ENCODE measurements at regions not wholly inside any gene's neighbourhood (a gene's known extent, or its start where the extent isn't known, plus 50 kb on each side); places are given as distances from the start of the nearest gene placed in this dataset.

GRCh38 chr6:92848459-92848858, 570.9 kb downstream of the EPHA7 start:
- TF ChIP-seq, protein P1, sequence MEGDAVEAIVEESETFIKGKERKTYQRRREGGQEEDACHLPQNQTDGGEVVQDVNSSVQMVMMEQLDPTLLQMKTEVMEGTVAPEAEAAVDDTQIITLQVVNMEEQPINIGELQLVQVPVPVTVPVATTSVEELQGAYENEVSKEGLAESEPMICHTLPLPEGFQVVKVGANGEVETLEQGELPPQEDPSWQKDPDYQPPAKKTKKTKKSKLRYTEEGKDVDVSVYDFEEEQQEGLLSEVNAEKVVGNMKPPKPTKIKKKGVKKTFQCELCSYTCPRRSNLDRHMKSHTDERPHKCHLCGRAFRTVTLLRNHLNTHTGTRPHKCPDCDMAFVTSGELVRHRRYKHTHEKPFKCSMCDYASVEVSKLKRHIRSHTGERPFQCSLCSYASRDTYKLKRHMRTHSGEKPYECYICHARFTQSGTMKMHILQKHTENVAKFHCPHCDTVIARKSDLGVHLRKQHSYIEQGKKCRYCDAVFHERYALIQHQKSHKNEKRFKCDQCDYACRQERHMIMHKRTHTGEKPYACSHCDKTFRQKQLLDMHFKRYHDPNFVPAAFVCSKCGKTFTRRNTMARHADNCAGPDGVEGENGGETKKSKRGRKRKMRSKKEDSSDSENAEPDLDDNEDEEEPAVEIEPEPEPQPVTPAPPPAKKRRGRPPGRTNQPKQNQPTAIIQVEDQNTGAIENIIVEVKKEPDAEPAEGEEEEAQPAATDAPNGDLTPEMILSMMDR (IDR thresholded peaks at IDR 0.05), result no peak
- Histone ChIP-seq H3K4me1 (ENCODE audit: control insufficient read depth in 1 of 2, low read depth in 2 of 2) (no peaks in the 10 kb centered on the region), H3K9me3 (no peaks in the 10 kb centered on the region), H3K27ac (no peak overlapping the region), H3K4me3 (no peak overlapping the region), H3K36me3 (no peaks in the 10 kb centered on the region), H3K27me3 (replicated peaks; ENCODE audit: insufficient read depth) (no peaks in the 10 kb centered on the region)
- ATAC-seq (ENCODE audit: insufficient number of reproducible peaks, low FRiP score, low read depth) (no peak), DNase-seq (ENCODE audit: low spot score) (no peak)

DNA sequence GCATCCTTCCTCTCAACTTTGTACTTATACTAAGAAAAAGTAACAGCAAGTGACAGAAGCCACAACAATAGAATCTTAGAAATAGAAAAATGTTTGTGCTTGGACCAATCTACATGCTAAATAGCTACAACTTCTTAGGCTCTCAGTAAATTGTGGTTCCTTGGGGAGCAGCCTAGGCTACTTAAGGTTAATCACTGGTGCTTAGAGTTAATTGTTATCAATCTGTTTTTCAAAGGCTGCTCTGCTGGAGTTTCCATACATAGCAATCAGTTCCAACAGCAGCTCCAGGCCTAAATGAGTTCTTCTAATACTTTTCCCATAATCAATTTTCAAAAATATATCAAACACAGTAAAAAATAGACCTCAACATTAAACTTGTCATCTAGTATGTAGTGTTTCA, 571.4 kb downstream of the EPHA7 start:
- no peak for ATAC-seq (ENCODE audit: insufficient number of reproducible peaks, low FRiP score, low read depth)

DNA sequence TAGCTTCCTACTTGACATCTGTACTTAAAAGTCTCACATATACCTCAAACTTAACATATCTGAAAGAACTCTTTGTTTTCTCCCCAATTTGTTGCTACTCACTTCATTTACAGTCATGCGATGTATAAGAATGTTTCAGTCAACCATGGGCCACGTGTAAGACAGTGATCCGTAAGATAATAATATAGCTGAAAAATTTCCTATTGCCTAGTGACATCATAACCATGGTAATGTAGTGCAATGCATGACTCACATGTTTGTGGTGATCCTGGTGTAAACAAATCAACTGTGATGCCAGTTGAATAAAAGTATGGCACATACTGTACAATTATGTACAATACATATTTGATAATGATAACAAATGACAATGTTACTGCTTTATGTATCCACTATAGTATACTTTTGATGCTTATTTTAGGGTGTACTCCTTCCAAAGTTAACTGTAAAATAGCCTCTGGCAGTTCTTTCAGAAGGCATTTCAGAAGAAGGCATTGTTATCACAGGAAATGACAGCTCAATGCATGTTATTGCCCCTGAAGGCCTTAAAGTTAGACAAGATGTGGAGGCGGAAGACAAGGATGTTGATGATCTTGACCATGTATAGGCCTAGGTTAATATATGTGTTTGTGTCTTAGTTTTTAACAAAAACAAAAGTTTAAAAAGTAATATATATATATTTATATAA, 579.0 kb downstream of the EPHA7 start:
- ATAC-seq (ENCODE audit: insufficient number of reproducible peaks, low FRiP score, low read depth) (no peak), DNase-seq (ENCODE audit: low spot score) (no peak)
- H3K9me3 ChIP-seq, result no peaks in the 10 kb centered on the region
- H3K27me3 ChIP-seq (replicated peaks; ENCODE audit: insufficient read depth), result no peaks in the 10 kb centered on the region
- no peak overlapping the region for H3K27ac ChIP-seq
- TF ChIP-seq, protein P1 (IDR thresholded peaks at IDR 0.05), result no peak
- no peaks in the 10 kb centered on the region for H3K36me3 ChIP-seq
- no peaks in the 10 kb centered on the region for H3K4me1 ChIP-seq (ENCODE audit: control insufficient read depth in 1 of 2, low read depth in 2 of 2)
- no peak overlapping the region for H3K4me3 ChIP-seq

More for the DNA sequence above, 571.4 kb downstream of the EPHA7 start:
- no peaks in the 10 kb centered on the region for H3K36me3 ChIP-seq
- no peaks in the 10 kb centered on the region for H3K4me1 ChIP-seq (ENCODE audit: control insufficient read depth in 1 of 2, low read depth in 2 of 2)
- no peak overlapping the region for H3K4me3 ChIP-seq
- TF ChIP-seq, protein P1 (IDR thresholded peaks at IDR 0.05), result no peak
- no peak overlapping the region for H3K27ac ChIP-seq
- no peaks in the 10 kb centered on the region for H3K27me3 ChIP-seq (replicated peaks; ENCODE audit: insufficient read depth)
- no peaks in the 10 kb centered on the region for H3K9me3 ChIP-seq
- DNase-seq (ENCODE audit: low spot score), result no peak

GRCh38 chr6:92828788-92829187, 590.6 kb downstream of the EPHA7 start:
- no peaks in the 10 kb centered on the region for H3K36me3 ChIP-seq
- no peaks in the 10 kb centered on the region for H3K9me3 ChIP-seq
- TF ChIP-seq, protein P1 (IDR thresholded peaks at IDR 0.05), result no peak
- DNase-seq (ENCODE audit: low spot score) (no peak), ATAC-seq (ENCODE audit: insufficient number of reproducible peaks, low FRiP score, low read depth) (no peak)
- H3K27me3 ChIP-seq (replicated peaks; ENCODE audit: insufficient read depth), result no peaks in the 10 kb centered on the region
- no peak overlapping the region for H3K27ac ChIP-seq
- H3K4me3 ChIP-seq, result no peak overlapping the region
- no peaks in the 10 kb centered on the region for H3K4me1 ChIP-seq (ENCODE audit: control insufficient read depth in 1 of 2, low read depth in 2 of 2)

DNA sequence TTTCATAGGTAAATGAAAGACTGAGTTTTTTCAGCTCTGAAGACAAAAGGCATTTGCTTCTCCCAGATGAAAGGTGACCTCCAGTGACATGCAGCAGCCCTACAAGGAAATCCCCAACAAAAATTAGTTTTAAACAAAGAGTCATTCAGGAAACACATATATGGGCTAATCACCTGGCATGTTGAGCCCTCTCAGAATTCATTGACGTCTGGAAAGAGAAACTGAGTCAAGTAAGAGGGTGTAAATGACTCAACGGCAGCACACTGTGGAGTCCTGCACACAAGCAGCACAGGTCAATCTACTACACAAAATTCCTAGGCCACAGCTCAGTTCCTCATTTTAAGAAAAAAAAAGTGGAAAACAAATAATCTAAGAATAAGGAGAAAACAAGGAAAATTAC, 592.3 kb downstream of the EPHA7 start:
- TF ChIP-seq, protein P1 (IDR thresholded peaks at IDR 0.05), result no peak
- no peak for DNase-seq (ENCODE audit: low spot score)
- H3K4me3 ChIP-seq, result no peak overlapping the region
- no peaks in the 10 kb centered on the region for H3K9me3 ChIP-seq
- H3K27ac ChIP-seq, result no peak overlapping the region
- ATAC-seq (ENCODE audit: insufficient number of reproducible peaks, low FRiP score, low read depth), result no peak
- no peaks in the 10 kb centered on the region for H3K4me1 ChIP-seq (ENCODE audit: control insufficient read depth in 1 of 2, low read depth in 2 of 2)
- H3K27me3 ChIP-seq (replicated peaks; ENCODE audit: insufficient read depth), result no peaks in the 10 kb centered on the region
- H3K36me3 ChIP-seq, result no peaks in the 10 kb centered on the region

Measured in thoracic aorta (tissue), 2 donors.